GM18907 (cell line): ENCODE measurements at regions not wholly inside any gene's neighbourhood (a gene's known extent, or its start where the extent isn't known, plus 50 kb on each side); places are given as distances from the start of the nearest gene placed in this dataset.

ENCODE experiments used
- ATAC-seq: cut with Tn5 transposase; IDR thresholded peaks from one replicate; pipeline ENCODE4 v1.9.1; 2021; ENCODE audit warnings: mild to moderate bottlenecking, moderate library complexity; ENCODE audit not compliant: unreplicated experiment

- ATAC-seq, result no peak
Measured at GRCh38 chr1:168391851-168392681, 111.4 kb downstream of the TBX19 start.

- no peak for ATAC-seq
Measured at GRCh38 chr1:168390271-168390670, 109.6 kb downstream of the TBX19 start.

- no peak for ATAC-seq
Measured at GRCh38 chr1:168387781-168388760, 107.4 kb downstream of the TBX19 start.

- no peak for ATAC-seq
Measured at GRCh38 chr1:168386949-168387586, 106.4 kb downstream of the TBX19 start.

- no peak for ATAC-seq
Measured at GRCh38 chr1:168386492-168386891, 105.8 kb downstream of the TBX19 start.

- no peak for ATAC-seq
Measured at GRCh38 chr1:168381850-168382249, 101.2 kb downstream of the TBX19 start.

- no peak for ATAC-seq
Measured at GRCh38 chr1:168380945-168381344, 100.3 kb downstream of the TBX19 start.

- ATAC-seq, result no peak
Measured at GRCh38 chr1:168379104-168379860, 98.6 kb downstream of the TBX19 start.

GRCh38 chr1:168375566-168376300, 95.1 kb downstream of the TBX19 start:
- ATAC-seq, result no peak

- ATAC-seq, result no peak
Measured at GRCh38 chr1:168374566-168374965, 93.9 kb downstream of the TBX19 start.

GRCh38 chr1:168373869-168374268, 93.2 kb downstream of the TBX19 start:
- no peak for ATAC-seq

- no peak for ATAC-seq
Measured at GRCh38 chr1:168372861-168373371, 92.2 kb downstream of the TBX19 start.

- no peak for ATAC-seq
Measured at GRCh38 chr1:168372307-168372706, 91.6 kb downstream of the TBX19 start.

GRCh38 chr1:168371477-168371876, 90.8 kb downstream of the TBX19 start:
- no peak for ATAC-seq

GRCh38 chr1:168370586-168370985, 89.9 kb downstream of the TBX19 start:
- ATAC-seq, result no peak

- no peak for ATAC-seq
Measured at GRCh38 chr1:168369655-168370054, 89.0 kb downstream of the TBX19 start.

GRCh38 chr1:168368131-168368530, 87.5 kb downstream of the TBX19 start:
- ATAC-seq, result no peak

GRCh38 chr1:168365719-168366479, 85.2 kb downstream of the TBX19 start:
- ATAC-seq, result no peak
